ENCODE measurements at regions not wholly inside any gene's neighbourhood (a gene's known extent, or its start where the extent isn't known, plus 50 kb on each side); places are given as distances from the start of the nearest gene placed in this dataset.

- Histone ChIP-seq H3K4me1 (ENCODE audit: control insufficient read depth, insufficient read depth, low read length) (no peaks in the 10 kb centered on the region), H3K27ac (ENCODE audit: low read length) (no peak overlapping the region), H3K27me3 (ENCODE audit: control insufficient read depth, insufficient read depth, low read length) (no peaks in the 10 kb centered on the region), H3K9me3 (ENCODE audit: control insufficient read depth, insufficient read depth, low read depth, low read length) (no peaks in the 10 kb centered on the region), H3K36me3 (ENCODE audit: control insufficient read depth, insufficient read depth, low read length) (no peaks in the 10 kb centered on the region), H3K4me3 (ENCODE audit: low read depth in 2 of 2, low read length in 2 of 2) (no peak overlapping the region)
- intact Hi-C loops (cut with micrococcal nuclease; ENCODE audit: unreplicated experiment): no loop called here
- ChIA-PET CTCF (no interaction called here), POLR2A (no interaction called here)
- TF ChIP-seq TCF7L2 (IDR thresholded peaks at IDR 0.05; ENCODE audit: low read depth, low read length) (no peak), POLR2AphosphoS5 (IDR thresholded peaks at IDR 0.05; ENCODE audit: low read depth, low read length) (no peak), REST (IDR thresholded peaks at IDR 0.05; ENCODE audit: insufficient read depth in 1 of 2, low read depth in 2 of 2, low read length in 1 of 2) (no peak), CTCF (IDR thresholded peaks at IDR 0.05) (no peak), SIN3A (IDR thresholded peaks at IDR 0.05; ENCODE audit: borderline replicate concordance, insufficient read depth, low read depth, low read length) (no peak)
- in situ Hi-C loops (cut with HindIII; ENCODE audit: low pct_unique_long_range_greater_than_20kb, low sequenced_read_pairs): no loop called here
- no peak for ATAC-seq
- no TSS peak for BruUV-seq (replicated peaks)
- no peak for DNase-seq (ENCODE audit: low read depth, low spot score)
Measured at GRCh38 chr10:108568824-108569223, 1354.5 kb downstream of the XPNPEP1 start.

- DNase-seq (ENCODE audit: low read depth, low spot score): no peak
- no peaks in the 10 kb centered on the region for H3K4me1 ChIP-seq (ENCODE audit: control insufficient read depth, insufficient read depth, low read length)
- H3K27ac ChIP-seq (ENCODE audit: low read length): no peak overlapping the region
- in situ Hi-C loops (cut with HindIII; ENCODE audit: low pct_unique_long_range_greater_than_20kb, low sequenced_read_pairs): no loop called here
- no peaks in the 10 kb centered on the region for H3K36me3 ChIP-seq (ENCODE audit: control insufficient read depth, insufficient read depth, low read length)
- intact Hi-C loops (cut with micrococcal nuclease; ENCODE audit: unreplicated experiment): no loop called here
- H3K9me3 ChIP-seq (ENCODE audit: control insufficient read depth, insufficient read depth, low read depth, low read length): no peaks in the 10 kb centered on the region
- CTCF ChIA-PET: no interaction called here
- no peak overlapping the region for H3K4me3 ChIP-seq (ENCODE audit: low read depth in 2 of 2, low read length in 2 of 2)
- H3K27me3 ChIP-seq (ENCODE audit: control insufficient read depth, insufficient read depth, low read length): no peaks in the 10 kb centered on the region
- no TSS peak for BruUV-seq (replicated peaks)
- POLR2A ChIA-PET: no interaction called here
- ATAC-seq: no peak
- no peak for TF ChIP-seq SIN3A (IDR thresholded peaks at IDR 0.05; ENCODE audit: borderline replicate concordance, insufficient read depth, low read depth, low read length)
- TF ChIP-seq TCF7L2 (IDR thresholded peaks at IDR 0.05; ENCODE audit: low read depth, low read length): no peak
- no peak for TF ChIP-seq POLR2AphosphoS5 (IDR thresholded peaks at IDR 0.05; ENCODE audit: low read depth, low read length)
- no peak for TF ChIP-seq CTCF (IDR thresholded peaks at IDR 0.05)
- no peak for TF ChIP-seq REST (IDR thresholded peaks at IDR 0.05; ENCODE audit: insufficient read depth in 1 of 2, low read depth in 2 of 2, low read length in 1 of 2)
Measured at GRCh38 chr10:108567899-108568752, 1355.2 kb downstream of the XPNPEP1 start.

All from Panc1 (cell line).